Neuronal stem cell (in vitro differentiated cells): ENCODE measurements at regions not wholly inside any gene's neighbourhood (a gene's known extent, or its start where the extent isn't known, plus 50 kb on each side); places are given as distances from the start of the nearest gene placed in this dataset.

Source experiments
- DNase-seq: peaks from one replicate; pipeline ENCODE4 v3.0.0-alpha.2; 2013; ENCODE audit warnings: low spot score
- H2AFZ ChIP-seq: one replicate; pipeline ENCODE4 v1.6.1; 2013; ENCODE audit warnings: mild to moderate bottlenecking, low read length, inconsistent platforms
- H2AK5ac ChIP-seq: 2 replicates; pipeline ENCODE4 v1.6.1; 2013; ENCODE audit warnings: low read depth, mild to moderate bottlenecking, inconsistent platforms, low read length, moderate library complexity, mixed read lengths
- H2BK120ac ChIP-seq: 2 replicates; pipeline ENCODE4 v1.6.1; 2013; ENCODE audit warnings: low read depth, mild to moderate bottlenecking, inconsistent platforms, low read length, moderate library complexity, mixed read lengths
- H2BK12ac ChIP-seq: one replicate; pipeline ENCODE4 v1.6.1; 2013; ENCODE audit warnings: low read length, inconsistent platforms
- H2BK15ac ChIP-seq: 2 replicates; pipeline ENCODE4 v1.6.1; 2013; ENCODE audit warnings: mild to moderate bottlenecking, low read length, inconsistent platforms, mixed read lengths
- H2BK5ac ChIP-seq: one replicate; pipeline ENCODE4 v1.6.1; 2013; ENCODE audit warnings: inconsistent platforms, mild to moderate bottlenecking, low read length, moderate library complexity
- H3K14ac ChIP-seq: one replicate; pipeline ENCODE4 v1.6.1; 2013; ENCODE audit warnings: low read length, inconsistent platforms
- H3K18ac ChIP-seq: 2 replicates; pipeline ENCODE4 v1.6.1; 2013; ENCODE audit warnings: low read length, inconsistent platforms
- H3K23ac ChIP-seq: 2 replicates; pipeline ENCODE4 v1.6.1; 2013; ENCODE audit warnings: low read depth, mild to moderate bottlenecking, mixed read lengths, low read length, inconsistent platforms; ENCODE audit not compliant: poor library complexity
- H3K27ac ChIP-seq: replicated peaks from 3 replicates; pipeline ENCODE4 v1.5.1; 2013; ENCODE audit warnings: low read length, inconsistent platforms
- H3K27me3 ChIP-seq, 3 experiments: 2 replicates each; pipeline ENCODE4 v1.6.1; 2013; ENCODE audit warnings: low read length in 3 of 3, mild to moderate bottlenecking in 2 of 3, inconsistent platforms in 1 of 3, low read depth in 1 of 3, mixed read lengths in 1 of 3, moderate library complexity in 1 of 3; ENCODE audit not compliant: control insufficient read depth in 3 of 3, insufficient read depth in 3 of 3
- H3K36me3 ChIP-seq, 2 donors: replicated peaks in 1 of 2; 2 replicates each; pipeline ENCODE4 v1.6.1; 2013; ENCODE audit warnings: low read length in 2 of 2; ENCODE audit not compliant: control insufficient read depth in 2 of 2, insufficient read depth in 2 of 2
- H3K4ac ChIP-seq: 2 replicates; pipeline ENCODE4 v1.6.1; 2013; ENCODE audit warnings: inconsistent platforms, mild to moderate bottlenecking, low read length, moderate library complexity
- H3K4me1 ChIP-seq, 2 donors: 1 replicate in 1 of 2; 2 replicates in 1 of 2; pipeline ENCODE4 v1.6.1; 2013; ENCODE audit warnings: low read length in 2 of 2, low read depth in 1 of 2; ENCODE audit not compliant: control insufficient read depth in 2 of 2, insufficient read depth in 1 of 2
- H3K4me2 ChIP-seq: one replicate; pipeline ENCODE4 v1.6.1; 2013; ENCODE audit warnings: mild to moderate bottlenecking, low read length, inconsistent platforms; ENCODE audit not compliant: insufficient read depth, poor library complexity, severe bottlenecking
- H3K4me3 ChIP-seq, 2 donors: 2 replicates each; pipeline ENCODE4 v1.5.1; 2013; ENCODE audit warnings: low read length in 2 of 2, mild to moderate bottlenecking in 2 of 2, inconsistent platforms in 1 of 2, moderate library complexity in 1 of 2
- H3K79me1 ChIP-seq: one replicate; pipeline ENCODE4 v1.6.1; 2013; ENCODE audit warnings: low read depth, mild to moderate bottlenecking, inconsistent platforms, low read length, moderate library complexity
- H3K9ac ChIP-seq: one replicate; pipeline ENCODE4 v1.6.1; 2013; ENCODE audit warnings: mild to moderate bottlenecking, low read depth, low read length, inconsistent platforms; ENCODE audit not compliant: poor library complexity
- H3K9me3 ChIP-seq, 2 donors: replicated peaks in 1 of 2; 2 replicates each; pipeline versions ENCODE3 to v1.6.1; 2013; ENCODE audit warnings: low read length in 2 of 2, mild to moderate bottlenecking in 2 of 2, inconsistent platforms in 1 of 2, low read depth in 1 of 2, mixed read lengths in 1 of 2, moderate library complexity in 1 of 2; ENCODE audit not compliant: control insufficient read depth in 2 of 2, insufficient read depth in 1 of 2
- H4K8ac ChIP-seq: one replicate; pipeline ENCODE4 v1.6.1; 2013; ENCODE audit warnings: low read depth, mild to moderate bottlenecking, inconsistent platforms, low read length, moderate library complexity
- H4K91ac ChIP-seq: one replicate; pipeline ENCODE4 v1.6.1; 2013; ENCODE audit warnings: low read length, low read depth, mild to moderate bottlenecking, inconsistent platforms; ENCODE audit not compliant: poor library complexity
- WGBS, 2 donors: extraction: QIAGEN DNeasy Blood & Tissue Kit; methylation state at CpG; one replicate each; pipeline ENCODE4 v1.1.7; 2013; ENCODE audit warnings: missing lambda C conversion rate in 2 of 2, mixed read lengths in 1 of 2; ENCODE audit not compliant: insufficient read length in 2 of 2, insufficient replicate concordance in 1 of 2; ENCODE audit errors: extremely low coverage in 2 of 2; 5-methylcytosine and 5-hydroxymethylcytosine counted together

- H2BK12ac ChIP-seq: no peak overlapping the region
- no peak for DNase-seq
- no peak overlapping the region for H2BK120ac ChIP-seq
- no peak overlapping the region for H3K4ac ChIP-seq
- no peak overlapping the region for H4K91ac ChIP-seq
- no peak overlapping the region for H3K27ac ChIP-seq
- H2AFZ ChIP-seq: no peak overlapping the region
- H3K4me2 ChIP-seq: no peak overlapping the region
- H4K8ac ChIP-seq: no peak overlapping the region
- no peaks in the 10 kb centered on the region for H3K4me1 ChIP-seq
- no peak overlapping the region for H3K4me3 ChIP-seq
- no peak overlapping the region for H2BK15ac ChIP-seq
- H3K18ac ChIP-seq: no peak overlapping the region
- H2AK5ac ChIP-seq: no peak overlapping the region
- no peak overlapping the region for H3K23ac ChIP-seq
- H3K9me3 ChIP-seq: no peaks in the 10 kb centered on the region
- H3K36me3 ChIP-seq: no peaks in the 10 kb centered on the region
- H3K14ac ChIP-seq: no peak overlapping the region
- H3K9ac ChIP-seq: no peak overlapping the region
- no peaks in the 10 kb centered on the region for H3K79me1 ChIP-seq
- H3K27me3 ChIP-seq: no peaks in the 10 kb centered on the region
- no peak overlapping the region for H2BK5ac ChIP-seq
- WGBS, 2 donors: no CpG with 5 or more reads among the region's 1 CpG
These were observed 341.9 kb downstream of the COL12A1 start for GRCh38 chr6:74863968-74864367.

DNA sequence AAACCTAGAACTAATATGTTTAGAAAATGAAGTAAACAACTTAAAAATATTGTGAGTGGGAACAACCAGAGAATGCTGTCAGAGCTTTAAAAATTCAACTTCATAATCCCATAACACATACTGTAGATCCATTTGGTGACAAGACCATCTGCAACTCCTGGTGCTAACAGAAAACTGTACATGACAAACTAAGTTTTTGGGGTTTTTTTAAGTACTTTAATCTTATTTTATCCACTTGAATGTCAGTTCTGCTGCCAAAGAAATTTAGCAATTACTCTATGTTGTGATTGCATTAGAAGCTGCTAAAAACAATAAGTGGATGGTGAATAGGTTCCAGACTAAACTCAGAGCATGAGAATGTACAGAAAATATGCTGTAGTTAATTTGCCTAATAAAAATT, 345.4 kb downstream of the COL12A1 start:
- no peak overlapping the region for H3K14ac ChIP-seq
- H2BK120ac ChIP-seq: no peak overlapping the region
- no peak overlapping the region for H3K18ac ChIP-seq
- H4K8ac ChIP-seq: no peak overlapping the region
- no peaks in the 10 kb centered on the region for H3K36me3 ChIP-seq
- no peak overlapping the region for H2BK12ac ChIP-seq
- H3K4me3 ChIP-seq: no peak overlapping the region
- H3K9ac ChIP-seq: no peak overlapping the region
- no peaks in the 10 kb centered on the region for H3K4me1 ChIP-seq
- H3K27me3 ChIP-seq: no peaks in the 10 kb centered on the region
- DNase-seq: no peak
- no peak overlapping the region for H2BK15ac ChIP-seq
- no peak overlapping the region for H3K4me2 ChIP-seq
- H3K23ac ChIP-seq: no peak overlapping the region
- H3K9me3 ChIP-seq: no peaks in the 10 kb centered on the region
- H2BK5ac ChIP-seq: no peak overlapping the region
- H3K27ac ChIP-seq: no peak overlapping the region
- no peaks in the 10 kb centered on the region for H3K79me1 ChIP-seq
- no peak overlapping the region for H2AK5ac ChIP-seq
- H2AFZ ChIP-seq: no peak overlapping the region
- no peak overlapping the region for H4K91ac ChIP-seq
- H3K4ac ChIP-seq: no peak overlapping the region

DNA sequence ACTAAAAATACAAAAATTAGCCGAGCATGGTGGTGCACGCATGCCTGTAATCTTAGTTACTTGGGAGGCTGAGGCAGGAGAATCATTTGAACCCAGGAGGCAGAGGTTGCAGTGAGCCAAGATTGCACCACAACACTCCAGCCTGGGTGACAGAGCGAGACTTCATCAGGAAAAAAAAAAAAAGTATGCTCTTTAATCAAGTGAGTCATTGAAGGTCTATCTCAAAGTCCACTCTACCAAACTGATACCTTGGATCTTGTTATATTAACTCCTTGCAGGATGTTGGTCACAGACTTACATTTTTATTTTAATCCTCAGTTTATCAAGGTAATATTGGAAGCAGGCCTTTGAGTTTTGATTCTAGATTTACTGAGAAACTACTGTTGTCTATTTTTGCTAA, 348.7 kb downstream of the COL12A1 start:
- no peak overlapping the region for H3K27ac ChIP-seq
- no peaks in the 10 kb centered on the region for H3K79me1 ChIP-seq
- no peak overlapping the region for H2BK15ac ChIP-seq
- no peak overlapping the region for H3K4ac ChIP-seq
- no peak overlapping the region for H2BK12ac ChIP-seq
- H3K4me3 ChIP-seq: no peak overlapping the region
- H3K9ac ChIP-seq: no peak overlapping the region
- no peaks in the 10 kb centered on the region for H3K4me1 ChIP-seq
- no peaks in the 10 kb centered on the region for H3K9me3 ChIP-seq
- H3K18ac ChIP-seq: no peak overlapping the region
- H3K23ac ChIP-seq: no peak overlapping the region
- no peak overlapping the region for H2BK5ac ChIP-seq
- no peak overlapping the region for H4K8ac ChIP-seq
- DNase-seq: no peak
- H3K36me3 ChIP-seq: no peaks in the 10 kb centered on the region
- H3K4me2 ChIP-seq: no peak overlapping the region
- H2AFZ ChIP-seq: no peak overlapping the region
- no peak overlapping the region for H3K14ac ChIP-seq
- no peak overlapping the region for H2AK5ac ChIP-seq
- H2BK120ac ChIP-seq: no peak overlapping the region
- H3K27me3 ChIP-seq: no peaks in the 10 kb centered on the region
- no CpG with 5 or more reads among the region's 3 CpGs for WGBS, 2 donors
- no peak overlapping the region for H4K91ac ChIP-seq

GRCh38 chr6:74853991-74854390, 351.9 kb downstream of the COL12A1 start:
- H2BK15ac ChIP-seq: no peak overlapping the region

More at GRCh38 chr6:74853991-74854390, 351.9 kb downstream of the COL12A1 start:
- no peaks in the 10 kb centered on the region for H3K9me3 ChIP-seq
- H3K4ac ChIP-seq: no peak overlapping the region
- no peak overlapping the region for H2AFZ ChIP-seq
- no peak overlapping the region for H3K14ac ChIP-seq
- no peak overlapping the region for H4K8ac ChIP-seq
- no peak overlapping the region for H3K23ac ChIP-seq
- H3K4me3 ChIP-seq: no peak overlapping the region
- no peak overlapping the region for H2AK5ac ChIP-seq
- H2BK5ac ChIP-seq: no peak overlapping the region
- H3K27me3 ChIP-seq: no peaks in the 10 kb centered on the region
- H2BK12ac ChIP-seq: no peak overlapping the region
- H3K4me1 ChIP-seq: no peaks in the 10 kb centered on the region
- no peak overlapping the region for H3K4me2 ChIP-seq
- H3K27ac ChIP-seq: no peak overlapping the region
- H4K91ac ChIP-seq: no peak overlapping the region
- H3K18ac ChIP-seq: no peak overlapping the region
- DNase-seq: no peak
- no peak overlapping the region for H2BK120ac ChIP-seq
- H3K9ac ChIP-seq: no peak overlapping the region
- no peaks in the 10 kb centered on the region for H3K36me3 ChIP-seq
- H3K79me1 ChIP-seq: no peaks in the 10 kb centered on the region
